Urinary bladder (tissue), 3 donors: ENCODE measurements at regions not wholly inside any gene's neighbourhood (a gene's known extent, or its start where the extent isn't known, plus 50 kb on each side); places are given as distances from the start of the nearest gene placed in this dataset.

Experiments used
- DNase-seq: peaks from one replicate; pipeline ENCODE4 v3.0.0-alpha.2; 2015; ENCODE audit errors: extremely low spot score
- H3K27ac ChIP-seq: one replicate; pipeline ENCODE4 v1.5.1; 2013; ENCODE audit warnings: low read depth, mild to moderate bottlenecking, moderate library complexity
- H3K36me3 ChIP-seq: one replicate; pipeline ENCODE4 v1.6.1; 2013; ENCODE audit warnings: mild to moderate bottlenecking, moderate library complexity; ENCODE audit not compliant: insufficient read depth
- H3K4me1 ChIP-seq: one replicate; pipeline ENCODE4 v1.6.1; 2013; ENCODE audit warnings: mild to moderate bottlenecking, moderate library complexity; ENCODE audit not compliant: insufficient read depth
- H3K4me3 ChIP-seq: one replicate; pipeline ENCODE4 v1.5.1; 2013; ENCODE audit warnings: low read depth, low read length
- WGBS: extraction: QIAGEN DNeasy Blood & Tissue Kit; methylation state at CpG from one replicate; pipeline ENCODE4 v1.1.7; 2013; 5-methylcytosine and 5-hydroxymethylcytosine counted together
- donor health status: healthy with polysubstance abuse.
- donor health status: healthy.

DNA sequence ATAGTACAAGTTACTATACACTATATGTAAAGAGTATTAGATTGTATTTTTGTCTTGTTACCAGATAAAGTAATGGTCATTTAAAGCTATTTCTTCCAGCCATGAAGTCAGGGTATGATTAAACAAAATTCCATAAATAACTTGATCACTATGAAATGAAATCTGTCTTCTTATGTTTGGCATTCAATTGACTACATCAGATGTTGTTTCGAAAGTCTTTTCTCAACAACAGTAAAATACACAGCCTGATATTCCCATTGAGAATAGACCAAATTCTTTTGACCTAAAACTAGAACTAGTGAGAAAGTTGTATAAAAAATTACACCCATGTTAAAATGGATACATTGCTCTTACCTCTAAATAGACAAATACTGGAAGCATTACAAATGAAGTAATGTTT, 134.6 kb upstream of the ADAMTS5 start:
- no peak overlapping the region for H3K4me3 ChIP-seq
- no peak overlapping the region for H3K27ac ChIP-seq
- no peaks in the 10 kb centered on the region for H3K36me3 ChIP-seq
- no peak for DNase-seq
- no peaks in the 10 kb centered on the region for H3K4me1 ChIP-seq
- 90% methylated on average over 1 of the region's 1 CpG for WGBS

DNA sequence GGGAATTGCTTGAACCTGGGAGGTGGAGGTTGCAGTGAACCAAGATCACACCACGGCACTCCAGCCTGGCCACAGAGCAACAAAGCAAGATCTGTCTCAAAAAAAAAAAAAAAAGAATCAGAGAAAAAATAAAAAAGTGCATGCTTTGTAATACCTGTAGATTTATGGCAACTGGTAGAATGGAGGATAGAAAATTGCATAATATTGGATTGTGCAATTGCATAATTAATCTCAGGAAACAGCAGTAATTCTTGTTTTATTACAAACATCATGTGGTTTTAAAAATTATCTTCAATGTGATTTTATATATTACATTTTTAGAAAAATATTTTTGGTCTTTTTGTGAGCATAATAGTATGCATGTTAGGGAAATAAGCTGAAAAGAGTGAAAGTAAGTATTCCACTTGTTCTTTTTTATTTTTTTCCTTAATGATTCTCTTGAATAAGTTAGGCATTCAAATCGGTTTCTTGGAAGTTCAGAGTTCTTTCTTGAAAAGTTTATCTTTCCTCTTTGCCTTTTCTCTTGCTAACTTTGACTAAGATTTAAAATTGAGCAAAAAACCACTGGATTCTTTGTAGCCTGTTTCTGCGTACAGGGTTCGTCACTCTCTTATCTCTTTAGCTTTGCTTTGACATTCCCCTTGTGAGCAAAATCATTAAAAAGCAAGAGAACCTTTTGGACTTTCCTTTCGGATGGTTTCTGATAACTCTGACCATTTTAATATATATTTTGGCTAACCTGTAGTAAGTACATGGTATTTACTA, 127.5 kb upstream of the ADAMTS5 start:
- no peak overlapping the region for H3K4me3 ChIP-seq
- H3K27ac ChIP-seq, result no peak overlapping the region

DNA sequence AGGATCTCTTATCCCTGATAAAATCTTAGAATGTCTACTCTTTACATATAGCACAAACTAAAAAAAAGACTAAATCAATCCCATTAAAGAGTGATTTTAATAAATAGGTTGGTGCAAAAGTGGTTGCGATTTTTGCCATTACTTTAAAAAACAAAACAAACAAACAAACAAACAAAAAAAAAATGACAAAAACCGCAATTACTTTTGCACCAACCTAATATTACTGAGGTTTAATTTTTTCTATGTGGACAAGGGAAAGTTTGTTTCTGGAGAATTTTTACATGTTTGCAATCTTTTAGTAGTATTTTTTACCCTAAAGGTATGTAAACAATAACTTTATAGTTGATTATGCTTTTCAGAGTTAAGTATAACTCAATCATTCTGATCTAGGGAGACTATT, 119.7 kb upstream of the ADAMTS5 start:
- DNase-seq, result no peak
- 75% methylated on average over 2 of the region's 2 CpGs for WGBS
- Histone ChIP-seq H3K27ac (no peak overlapping the region), H3K4me1 (no peaks in the 10 kb centered on the region), H3K36me3 (no peaks in the 10 kb centered on the region), H3K4me3 (no peak overlapping the region)

More for the DNA sequence above, 127.5 kb upstream of the ADAMTS5 start:
- no peaks in the 10 kb centered on the region for H3K4me1 ChIP-seq
- H3K36me3 ChIP-seq, result no peaks in the 10 kb centered on the region
- no peak for DNase-seq
- 60% methylated on average over 5 of the region's 5 CpGs for WGBS

DNA sequence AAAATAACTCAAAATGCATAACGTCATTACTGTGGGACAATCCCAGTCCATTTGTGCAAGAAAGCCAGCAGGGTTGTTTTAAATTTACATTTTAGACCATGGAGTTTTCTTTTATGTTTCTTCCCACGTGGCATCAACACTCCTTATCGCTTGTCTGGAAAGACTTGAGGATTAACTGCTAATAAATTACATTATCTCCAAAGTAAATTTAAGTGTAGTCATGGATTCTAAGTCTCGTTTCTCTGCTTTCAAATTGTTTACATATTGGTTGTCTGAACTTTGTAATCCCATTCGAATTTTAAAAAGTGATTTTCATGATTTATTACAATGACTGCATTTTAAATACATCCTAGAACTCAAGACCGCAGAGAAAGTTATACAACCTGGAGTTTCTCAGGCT, 119.3 kb upstream of the ADAMTS5 start:
- H3K27ac ChIP-seq, result no peak overlapping the region
- WGBS, result 32% methylated on average over 6 of the region's 6 CpGs
- H3K36me3 ChIP-seq, result no peaks in the 10 kb centered on the region
- H3K4me1 ChIP-seq, result no peaks in the 10 kb centered on the region
- no peak for DNase-seq
- no peak overlapping the region for H3K4me3 ChIP-seq

DNA sequence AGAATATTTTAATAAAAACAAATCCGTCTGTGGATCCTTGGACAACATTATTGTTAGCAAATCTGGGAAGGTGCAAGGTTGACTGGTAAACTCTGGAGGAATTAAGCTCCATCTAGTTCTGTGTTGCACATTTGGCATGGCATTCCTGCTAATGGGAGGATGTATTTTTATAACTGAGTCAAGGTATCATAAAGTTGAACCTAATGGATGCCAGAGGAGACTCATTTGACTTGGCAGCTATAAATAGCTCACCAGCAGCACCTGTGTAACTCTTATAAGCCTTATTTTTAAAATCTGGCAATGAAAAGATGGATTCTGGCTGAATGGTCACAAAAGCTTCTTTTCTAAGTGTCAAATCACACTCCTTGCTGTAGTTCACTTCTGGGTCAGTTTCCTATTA, 118.5 kb upstream of the ADAMTS5 start:
- H3K27ac ChIP-seq, result no peak overlapping the region
- 91% methylated on average over 1 of the region's 1 CpG for WGBS
- DNase-seq, result no peak
- no peak overlapping the region for H3K4me3 ChIP-seq
- no peaks in the 10 kb centered on the region for H3K4me1 ChIP-seq
- H3K36me3 ChIP-seq, result no peaks in the 10 kb centered on the region

DNA sequence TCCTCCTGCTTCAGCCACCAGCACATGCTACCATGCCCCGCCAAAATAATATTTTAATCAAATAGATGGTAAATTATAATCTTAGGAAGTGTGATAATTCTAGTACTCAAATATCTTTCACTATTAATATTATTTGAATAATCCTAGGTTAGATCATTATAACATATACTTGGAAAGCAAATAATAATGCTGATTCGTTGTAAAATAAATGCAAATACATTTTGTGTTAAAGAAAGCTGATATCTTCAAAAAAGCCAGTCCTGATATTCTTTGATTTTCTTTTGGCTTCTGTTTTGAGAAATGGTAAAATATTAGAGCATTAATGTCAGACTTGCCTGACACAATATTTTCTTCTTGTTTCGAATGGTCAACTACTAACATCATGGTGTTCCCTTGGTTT, 116.3 kb upstream of the ADAMTS5 start:
- H3K4me1 ChIP-seq, result no peaks in the 10 kb centered on the region
- no peaks in the 10 kb centered on the region for H3K36me3 ChIP-seq
- 95% methylated on average over 3 of the region's 3 CpGs for WGBS
- H3K4me3 ChIP-seq, result no peak overlapping the region
- no peak overlapping the region for H3K27ac ChIP-seq
- DNase-seq, result no peak

DNA sequence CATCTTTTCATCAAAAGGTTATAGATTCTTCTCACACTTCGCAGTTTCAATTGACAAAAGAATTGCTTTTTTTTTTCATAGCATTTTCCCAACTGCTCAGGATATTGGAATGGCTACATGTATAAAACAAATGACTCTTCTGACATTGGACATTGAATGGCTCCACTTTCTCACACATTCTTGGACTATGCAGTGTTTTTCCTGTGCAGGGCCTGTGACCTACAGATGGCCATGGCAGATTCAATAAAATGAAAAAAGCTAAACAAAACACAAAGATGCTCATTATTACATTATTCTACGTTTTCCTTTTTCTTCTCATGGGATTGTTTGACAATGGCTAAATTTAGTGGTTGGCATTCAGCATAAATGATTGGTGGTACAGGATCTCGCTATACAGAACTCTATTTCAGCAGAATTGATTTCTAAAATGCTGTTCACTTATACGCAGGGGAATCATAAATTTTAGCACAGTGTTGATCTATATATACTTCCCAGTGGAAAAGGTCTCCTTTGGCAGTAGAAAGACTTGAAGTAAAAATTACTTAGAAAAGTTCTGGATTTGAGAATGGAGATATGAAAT, 115.6 kb upstream of the ADAMTS5 start:
- Histone ChIP-seq H3K27ac (no peak overlapping the region), H3K4me3 (no peak overlapping the region), H3K4me1 (no peaks in the 10 kb centered on the region), H3K36me3 (no peaks in the 10 kb centered on the region)
- 78% methylated on average over 4 of the region's 4 CpGs for WGBS
- no peak for DNase-seq

DNA sequence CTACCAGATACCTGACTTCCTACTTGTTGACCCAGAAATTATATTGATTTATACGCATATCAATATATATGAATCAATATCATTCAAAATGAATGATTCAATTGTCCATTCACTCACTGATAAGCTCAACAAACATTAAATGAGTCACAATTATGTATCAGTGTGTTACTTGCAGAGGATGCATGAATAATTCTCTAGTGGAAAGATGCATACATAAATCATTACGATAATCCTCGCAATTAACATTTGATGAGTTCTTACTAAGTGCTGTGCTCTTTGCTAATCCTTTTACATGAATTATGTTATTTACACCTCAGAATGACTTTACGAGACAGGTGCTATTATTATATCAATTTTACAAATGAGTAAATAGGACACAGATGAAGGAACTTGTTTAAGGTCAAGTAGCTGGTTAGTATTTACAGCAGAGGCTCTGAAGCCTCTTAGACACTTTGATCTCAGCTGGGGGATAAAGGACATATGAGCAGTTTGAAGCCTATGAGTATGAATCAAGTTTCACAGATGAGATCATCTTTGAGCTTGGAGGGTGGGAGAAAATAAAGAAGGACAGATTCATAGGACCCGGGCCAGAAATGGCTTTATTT, 112.8 kb upstream of the ADAMTS5 start:
- DNase-seq, result no peak
- WGBS, result 87% methylated on average over 5 of the region's 5 CpGs

DNA sequence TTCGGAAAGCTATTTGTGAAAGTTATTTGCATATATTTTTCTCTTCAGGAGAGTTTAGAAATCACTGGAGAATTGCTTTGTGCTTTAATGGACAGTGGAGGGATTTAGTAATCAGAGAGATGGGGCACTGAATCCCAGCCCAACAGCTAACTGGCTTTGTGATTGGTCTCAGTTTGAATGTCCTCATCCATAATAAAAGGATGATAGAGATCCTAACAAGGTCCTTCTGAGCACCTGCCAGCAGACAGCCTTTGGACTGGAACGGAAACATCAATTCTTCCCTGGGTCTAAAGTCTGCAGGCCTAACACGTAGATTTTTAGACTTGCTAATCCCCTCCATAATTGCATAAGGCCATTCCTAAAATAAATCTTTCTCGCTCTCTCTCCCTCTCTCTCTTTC, 112.0 kb upstream of the ADAMTS5 start:
- Histone ChIP-seq H3K36me3 (no peaks in the 10 kb centered on the region), H3K4me3 (no peak overlapping the region), H3K4me1 (peaks cover 2% of the 10 kb centered on the region), H3K27ac (no peak overlapping the region)
- DNase-seq, result no peak
- 67% methylated on average over 4 of the region's 4 CpGs for WGBS

More for the DNA sequence above, 112.8 kb upstream of the ADAMTS5 start:
- Histone ChIP-seq H3K4me1 (peaks cover 2% of the 10 kb centered on the region), H3K4me3 (no peak overlapping the region), H3K36me3 (no peaks in the 10 kb centered on the region), H3K27ac (no peak overlapping the region)

DNA sequence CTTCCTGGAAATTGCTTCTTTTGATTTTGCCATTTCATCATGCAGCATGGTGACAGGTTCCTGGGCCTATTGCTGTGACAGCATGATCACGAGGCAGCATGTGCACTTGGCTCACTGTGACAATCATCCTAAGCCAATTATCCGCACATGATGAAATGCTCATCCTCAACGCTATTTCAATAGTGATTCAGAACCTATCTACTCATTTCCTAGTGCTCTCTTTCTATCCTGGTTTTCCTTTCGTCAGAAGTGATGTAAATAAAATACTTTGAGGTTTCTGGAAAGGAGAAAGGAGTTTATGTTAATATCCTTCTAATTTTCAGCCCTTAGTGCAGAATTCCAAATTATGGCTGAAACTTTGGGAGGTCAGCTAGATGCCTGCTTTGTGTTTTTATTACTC, 110.6 kb upstream of the ADAMTS5 start:
- no peak for DNase-seq
- no peak overlapping the region for H3K4me3 ChIP-seq

DNA sequence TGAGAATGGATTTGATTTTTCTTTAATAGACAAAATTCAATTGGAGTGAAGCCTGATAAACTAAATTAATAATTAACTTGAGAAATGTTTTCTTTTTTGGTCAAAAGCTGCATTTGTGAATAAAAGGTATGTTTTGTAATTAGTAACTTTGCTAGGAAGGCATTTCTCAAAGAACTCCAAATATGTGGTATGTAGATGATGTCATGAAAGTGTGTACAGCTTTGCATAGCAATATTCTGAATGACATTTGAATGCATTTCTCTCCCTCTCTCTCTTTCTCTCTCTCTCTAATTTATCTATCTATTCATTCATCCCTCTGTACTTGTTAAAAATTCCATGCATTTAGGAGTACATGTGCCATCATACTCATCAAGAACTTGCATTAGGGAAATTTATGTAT, 109.1 kb upstream of the ADAMTS5 start:
- Histone ChIP-seq H3K4me3 (no peak overlapping the region), H3K36me3 (no peaks in the 10 kb centered on the region), H3K27ac (no peak overlapping the region), H3K4me1 (peaks cover 2% of the 10 kb centered on the region)
- no peak for DNase-seq

More for the DNA sequence above, 110.6 kb upstream of the ADAMTS5 start:
- H3K27ac ChIP-seq, result no peak overlapping the region
- no peaks in the 10 kb centered on the region for H3K36me3 ChIP-seq
- 83% methylated on average over 4 of the region's 4 CpGs for WGBS
- H3K4me1 ChIP-seq, result peaks cover 2% of the 10 kb centered on the region

DNA sequence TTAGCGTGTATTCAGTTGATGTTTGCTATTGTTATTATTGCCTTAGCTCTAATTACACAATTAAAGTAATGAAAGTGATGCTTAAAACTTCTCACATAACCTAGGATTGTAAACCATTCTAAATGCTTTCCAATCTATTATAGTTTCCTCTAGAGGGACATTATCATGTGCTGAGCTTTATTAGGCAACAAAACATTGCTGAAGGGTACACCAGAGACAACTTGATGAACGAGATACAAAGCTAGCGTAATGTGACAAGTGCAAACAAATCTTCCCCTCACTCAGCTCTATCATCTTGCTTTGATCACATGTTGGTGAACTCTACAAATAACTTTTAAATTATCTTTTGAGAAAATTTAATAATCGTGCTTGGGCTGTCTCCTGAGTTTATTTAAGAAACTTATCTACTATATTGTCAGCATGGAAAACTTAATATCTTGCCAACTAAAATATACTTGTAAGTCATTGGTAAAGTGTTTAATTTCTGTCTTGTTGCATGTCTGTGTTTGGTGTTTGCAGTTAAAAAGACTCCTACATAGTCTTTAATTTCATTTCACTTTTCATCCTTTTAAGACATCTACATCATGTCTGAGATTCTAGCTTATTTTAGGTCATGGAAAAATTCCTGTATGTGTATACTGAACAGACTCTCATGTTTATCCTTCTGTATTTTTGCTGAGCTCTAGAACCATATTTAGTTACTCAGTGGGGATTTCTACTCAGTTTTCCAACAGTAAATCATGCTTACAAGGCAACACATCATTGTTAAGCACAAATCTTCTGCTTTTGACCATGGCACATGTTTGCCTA, 104.2 kb upstream of the ADAMTS5 start:
- Histone ChIP-seq H3K4me1 (no peaks in the 10 kb centered on the region), H3K4me3 (no peak overlapping the region), H3K27ac (no peak overlapping the region), H3K36me3 (no peaks in the 10 kb centered on the region)
- DNase-seq, result no peak
- WGBS, result 36% methylated on average over 4 of the region's 4 CpGs

DNA sequence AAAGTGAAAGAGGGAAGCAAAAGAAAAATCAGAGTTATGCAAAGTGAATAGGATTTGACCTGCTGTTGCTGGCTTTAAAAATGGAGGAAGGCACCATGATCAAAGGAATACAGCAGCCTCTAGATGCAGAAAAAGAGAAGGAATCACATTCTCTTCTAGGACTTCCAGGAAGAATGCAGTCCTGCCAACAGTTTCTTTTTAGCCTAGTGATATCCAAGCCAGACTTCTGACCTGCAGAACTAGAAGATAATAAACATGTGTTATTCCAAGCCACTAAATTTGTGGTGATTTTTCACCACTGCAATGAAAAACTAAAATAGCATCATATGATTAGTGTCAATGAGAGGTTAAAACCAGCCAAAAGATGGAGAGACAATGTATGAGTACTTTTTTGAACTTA, 101.9 kb upstream of the ADAMTS5 start:
- Histone ChIP-seq H3K4me1 (no peaks in the 10 kb centered on the region), H3K4me3 (no peak overlapping the region), H3K27ac (no peak overlapping the region), H3K36me3 (no peaks in the 10 kb centered on the region)
- DNase-seq, result no peak

DNA sequence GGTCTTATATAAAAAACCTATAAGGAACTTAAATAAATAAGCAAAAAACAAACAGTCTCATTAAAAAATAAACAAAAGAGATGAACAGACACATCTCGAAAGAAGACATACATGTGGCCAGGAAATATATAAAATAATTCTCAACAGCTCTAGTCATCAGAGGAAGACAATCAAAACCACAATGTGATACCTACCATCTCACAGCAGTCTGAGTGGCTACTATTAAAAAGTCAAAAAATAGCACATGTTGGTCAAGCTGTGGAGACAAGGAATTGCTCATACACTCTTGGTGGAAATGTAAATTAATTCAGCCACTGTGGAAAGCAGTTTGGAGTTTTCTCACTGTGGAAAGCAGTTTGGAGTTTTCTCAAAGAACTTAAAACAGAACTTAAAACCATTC, 100.3 kb upstream of the ADAMTS5 start:
- no peak overlapping the region for H3K4me3 ChIP-seq
- H3K36me3 ChIP-seq, result no peaks in the 10 kb centered on the region
- no peak for DNase-seq
- no peaks in the 10 kb centered on the region for H3K4me1 ChIP-seq
- 97% methylated on average over 1 of the region's 1 CpG for WGBS
- no peak overlapping the region for H3K27ac ChIP-seq
